ENCODE measurements at regions not wholly inside any gene's neighbourhood (a gene's known extent, or its start where the extent isn't known, plus 50 kb on each side); places are given as distances from the start of the nearest gene placed in this dataset.
"Not testable (repeated sequence)": the region's sequence is repeated elsewhere in the genome, so short reads cannot be mapped to it uniquely, and the experiment has no call there.

DNA sequence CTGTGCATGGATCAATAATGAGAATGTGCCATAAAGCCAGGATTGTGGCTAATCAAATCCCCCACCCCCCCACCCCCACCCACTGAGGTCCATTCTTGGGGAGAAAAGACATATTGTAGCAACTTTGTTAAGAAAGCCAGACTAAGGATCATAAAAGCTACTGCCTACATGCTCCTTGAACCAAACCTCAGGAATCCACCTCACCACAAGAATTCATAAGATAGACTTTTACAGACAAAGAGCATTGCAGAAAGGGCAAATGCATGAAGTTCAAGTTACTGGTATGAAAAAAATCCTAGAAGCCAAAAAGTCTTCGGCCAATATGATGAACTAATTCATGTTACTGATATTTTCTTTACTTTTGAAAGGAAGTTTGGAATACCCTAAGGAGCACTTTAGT is 187.9 kb upstream of the ARID1B start:
- H3K4me1 Mint-ChIP-seq (ENCODE audit: low read depth, unreplicated experiment) = no peaks in the 10 kb centered on the region
- TF ChIP-seq, protein P1, sequence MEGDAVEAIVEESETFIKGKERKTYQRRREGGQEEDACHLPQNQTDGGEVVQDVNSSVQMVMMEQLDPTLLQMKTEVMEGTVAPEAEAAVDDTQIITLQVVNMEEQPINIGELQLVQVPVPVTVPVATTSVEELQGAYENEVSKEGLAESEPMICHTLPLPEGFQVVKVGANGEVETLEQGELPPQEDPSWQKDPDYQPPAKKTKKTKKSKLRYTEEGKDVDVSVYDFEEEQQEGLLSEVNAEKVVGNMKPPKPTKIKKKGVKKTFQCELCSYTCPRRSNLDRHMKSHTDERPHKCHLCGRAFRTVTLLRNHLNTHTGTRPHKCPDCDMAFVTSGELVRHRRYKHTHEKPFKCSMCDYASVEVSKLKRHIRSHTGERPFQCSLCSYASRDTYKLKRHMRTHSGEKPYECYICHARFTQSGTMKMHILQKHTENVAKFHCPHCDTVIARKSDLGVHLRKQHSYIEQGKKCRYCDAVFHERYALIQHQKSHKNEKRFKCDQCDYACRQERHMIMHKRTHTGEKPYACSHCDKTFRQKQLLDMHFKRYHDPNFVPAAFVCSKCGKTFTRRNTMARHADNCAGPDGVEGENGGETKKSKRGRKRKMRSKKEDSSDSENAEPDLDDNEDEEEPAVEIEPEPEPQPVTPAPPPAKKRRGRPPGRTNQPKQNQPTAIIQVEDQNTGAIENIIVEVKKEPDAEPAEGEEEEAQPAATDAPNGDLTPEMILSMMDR (IDR thresholded peaks at IDR 0.05; ENCODE audit: partially characterized antibody, unreplicated experiment) = no peak

DNA sequence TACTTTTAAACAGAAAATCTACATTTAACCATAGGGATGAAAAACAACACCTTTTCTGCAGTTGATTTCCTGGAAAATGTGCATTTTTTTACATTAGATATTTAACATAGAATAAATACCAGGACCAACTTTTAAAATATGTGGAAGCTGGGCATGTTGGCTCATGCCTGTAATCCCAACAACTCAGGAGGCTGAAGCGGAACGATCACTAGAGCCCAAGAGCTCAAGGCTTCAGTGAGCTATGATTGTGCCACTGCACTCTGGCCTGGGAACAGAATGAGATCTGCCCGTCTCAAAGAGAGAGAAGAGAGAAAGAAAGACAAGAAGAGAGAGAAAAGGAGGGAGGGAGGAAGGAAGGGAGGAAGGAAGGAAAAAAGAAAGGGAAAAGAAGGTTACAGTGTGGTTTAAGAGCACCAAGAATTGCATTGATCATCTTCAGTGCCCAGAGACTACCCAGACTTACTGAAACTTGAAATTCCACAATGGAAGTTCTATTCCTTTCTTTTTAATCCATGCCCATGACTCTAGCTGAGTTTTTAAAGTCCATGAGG is 189.4 kb upstream of the ARID1B start:
- no peak for DNase-seq
- Mint-ChIP-seq H3K9me3 (ENCODE audit: unreplicated experiment) (peaks cover 3% of the 10 kb centered on the region), H3K4me1 (ENCODE audit: low read depth, unreplicated experiment) (no peaks in the 10 kb centered on the region), H3K27ac (ENCODE audit: unreplicated experiment) (no peak overlapping the region), H3K4me3 (ENCODE audit: unreplicated experiment) (no peak overlapping the region), H3K27me3 (ENCODE audit: unreplicated experiment) (no peaks in the 10 kb centered on the region), H3K36me3 (ENCODE audit: unreplicated experiment) (peaks cover 5% of the 10 kb centered on the region)
- TF ChIP-seq, protein P1 (IDR thresholded peaks at IDR 0.05; ENCODE audit: partially characterized antibody, unreplicated experiment) = no peak

More for the DNA sequence above, 187.9 kb upstream of the ARID1B start:
- Mint-ChIP-seq H3K36me3 (ENCODE audit: unreplicated experiment) (no peaks in the 10 kb centered on the region), H3K9me3 (ENCODE audit: unreplicated experiment) (peaks cover 3% of the 10 kb centered on the region), H3K27ac (ENCODE audit: unreplicated experiment) (no peak overlapping the region), H3K27me3 (ENCODE audit: unreplicated experiment) (no peaks in the 10 kb centered on the region), H3K4me3 (ENCODE audit: unreplicated experiment) (no peak overlapping the region)
- DNase-seq = no peak

DNA sequence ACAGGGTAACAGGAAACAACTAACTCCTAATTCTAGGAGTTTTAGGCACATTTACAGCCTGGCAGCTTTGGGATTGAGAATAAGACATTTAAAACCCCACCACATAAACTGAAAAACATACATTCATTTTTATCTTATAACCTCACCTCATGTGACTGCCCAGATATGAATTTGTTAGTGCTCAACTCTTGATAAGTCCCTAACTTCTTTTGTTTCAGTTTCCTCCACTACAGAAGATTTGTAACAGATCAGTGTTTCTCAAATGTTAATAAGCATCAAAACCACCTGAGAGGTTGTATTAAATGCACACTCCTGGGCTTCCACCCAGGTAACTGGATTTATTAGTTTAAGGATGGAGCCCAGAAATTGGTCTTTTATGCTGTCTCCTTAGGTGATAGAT is 190.1 kb upstream of the ARID1B start:
- Mint-ChIP-seq H3K36me3 (ENCODE audit: unreplicated experiment) (peaks cover 5% of the 10 kb centered on the region), H3K9me3 (ENCODE audit: unreplicated experiment) (peaks cover 3% of the 10 kb centered on the region), H3K27ac (ENCODE audit: unreplicated experiment) (no peak overlapping the region), H3K4me1 (ENCODE audit: low read depth, unreplicated experiment) (no peaks in the 10 kb centered on the region), H3K27me3 (ENCODE audit: unreplicated experiment) (peaks cover 3% of the 10 kb centered on the region), H3K4me3 (ENCODE audit: unreplicated experiment) (no peak overlapping the region)
- DNase-seq = no peak
- TF ChIP-seq, protein P1 (IDR thresholded peaks at IDR 0.05; ENCODE audit: partially characterized antibody, unreplicated experiment) = no peak

DNA sequence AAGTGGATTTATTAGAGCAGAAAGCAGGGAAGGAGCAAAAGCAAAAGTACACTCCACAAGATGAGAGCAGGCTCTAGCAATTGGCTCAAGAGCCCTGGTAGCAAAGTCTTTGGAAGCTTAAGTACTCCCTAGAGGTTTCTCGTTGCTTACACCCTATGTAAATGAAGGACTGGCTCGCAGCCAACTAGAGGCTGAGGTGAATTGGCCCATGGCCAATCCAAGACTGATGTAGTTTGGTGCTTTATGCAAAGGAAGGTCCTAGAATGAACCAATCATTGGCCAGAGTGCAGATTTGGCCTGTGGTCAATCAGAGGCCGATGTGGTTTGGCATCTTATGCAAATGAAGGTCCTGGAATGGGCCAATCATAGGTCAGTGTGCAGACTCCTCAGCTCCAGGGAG is 191.3 kb upstream of the ARID1B start:
- H3K36me3 Mint-ChIP-seq (ENCODE audit: unreplicated experiment) = peaks cover 6% of the 10 kb centered on the region
- H3K27me3 Mint-ChIP-seq (ENCODE audit: unreplicated experiment) = peaks cover 3% of the 10 kb centered on the region
- peaks cover 3% of the 10 kb centered on the region for H3K9me3 Mint-ChIP-seq (ENCODE audit: unreplicated experiment)
- no peak overlapping the region for H3K4me3 Mint-ChIP-seq (ENCODE audit: unreplicated experiment)
- TF ChIP-seq, protein P1 (IDR thresholded peaks at IDR 0.05; ENCODE audit: partially characterized antibody, unreplicated experiment) = no peak
- DNase-seq = no peak
- H3K4me1 Mint-ChIP-seq (ENCODE audit: low read depth, unreplicated experiment) = no peaks in the 10 kb centered on the region
- no peak overlapping the region for H3K27ac Mint-ChIP-seq (ENCODE audit: unreplicated experiment)

DNA sequence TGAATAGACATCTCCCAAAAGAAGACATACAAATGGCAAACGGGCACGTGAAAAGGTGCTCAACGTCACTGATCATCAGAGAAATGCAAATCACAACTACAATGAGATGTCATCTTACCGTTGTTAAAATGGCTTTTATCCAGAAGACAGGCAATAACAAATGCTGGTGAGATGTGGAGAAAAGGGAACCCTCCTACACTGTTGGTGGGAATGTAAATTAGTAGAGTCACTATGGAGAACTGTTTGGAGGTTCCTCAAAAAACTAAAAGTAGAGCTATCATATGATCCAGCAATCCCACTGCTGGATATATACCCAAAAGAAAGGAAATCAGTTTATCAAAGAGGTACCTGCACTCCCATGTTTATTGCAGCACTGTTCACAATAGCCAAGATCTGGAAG is 193.1 kb upstream of the ARID1B start:
- not testable (repeated sequence) for H3K9me3 Mint-ChIP-seq (ENCODE audit: unreplicated experiment); H3K27me3 Mint-ChIP-seq (ENCODE audit: unreplicated experiment); H3K4me1 Mint-ChIP-seq (ENCODE audit: low read depth, unreplicated experiment); DNase-seq; H3K27ac Mint-ChIP-seq (ENCODE audit: unreplicated experiment); H3K4me3 Mint-ChIP-seq (ENCODE audit: unreplicated experiment)
- peaks cover 23% of the 10 kb centered on the region for H3K36me3 Mint-ChIP-seq (ENCODE audit: unreplicated experiment)
